ENCODE measurements at regions not wholly inside any gene's neighbourhood (a gene's known extent, or its start where the extent isn't known, plus 50 kb on each side); places are given as distances from the start of the nearest gene placed in this dataset.

DNA sequence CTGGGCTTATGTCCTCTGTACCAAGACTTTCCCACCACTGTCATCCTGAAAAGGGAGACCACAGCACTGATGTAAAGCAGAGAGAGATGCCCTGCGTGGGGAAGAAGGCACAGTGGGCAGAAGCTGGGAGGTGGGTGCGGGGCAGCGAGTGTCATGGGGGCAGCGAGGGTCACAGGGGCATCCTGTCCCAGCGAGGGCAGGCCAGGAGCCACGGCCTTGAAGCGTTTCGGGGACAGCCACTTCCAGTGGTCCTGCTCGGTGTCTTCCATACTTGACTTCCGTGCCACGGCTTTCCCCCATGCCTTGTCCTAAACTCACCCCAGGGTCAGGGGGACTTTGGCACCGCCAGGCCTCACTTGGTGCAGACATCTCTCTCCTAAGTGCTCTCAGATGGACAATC, 1121.3 kb downstream of the TBC1D22A start:
- H3K36me3 ChIP-seq (replicated peaks in 1 of 2), result no peaks in the 10 kb centered on the region
- intact Hi-C loops (cut with DNase I), result no loop called here
- DNase-seq, result no peak
- H3K4me3 ChIP-seq, result no peak overlapping the region
- WGBS, 4 donors, result 87 to 92% (median 89%) methylated on average over 9 to 12 of the region's 12 CpGs
- no peak overlapping the region for H3K27ac ChIP-seq
- no peak for TF ChIP-seq POLR2A (IDR thresholded peaks at IDR 0.05)
- TF ChIP-seq, protein P1, sequence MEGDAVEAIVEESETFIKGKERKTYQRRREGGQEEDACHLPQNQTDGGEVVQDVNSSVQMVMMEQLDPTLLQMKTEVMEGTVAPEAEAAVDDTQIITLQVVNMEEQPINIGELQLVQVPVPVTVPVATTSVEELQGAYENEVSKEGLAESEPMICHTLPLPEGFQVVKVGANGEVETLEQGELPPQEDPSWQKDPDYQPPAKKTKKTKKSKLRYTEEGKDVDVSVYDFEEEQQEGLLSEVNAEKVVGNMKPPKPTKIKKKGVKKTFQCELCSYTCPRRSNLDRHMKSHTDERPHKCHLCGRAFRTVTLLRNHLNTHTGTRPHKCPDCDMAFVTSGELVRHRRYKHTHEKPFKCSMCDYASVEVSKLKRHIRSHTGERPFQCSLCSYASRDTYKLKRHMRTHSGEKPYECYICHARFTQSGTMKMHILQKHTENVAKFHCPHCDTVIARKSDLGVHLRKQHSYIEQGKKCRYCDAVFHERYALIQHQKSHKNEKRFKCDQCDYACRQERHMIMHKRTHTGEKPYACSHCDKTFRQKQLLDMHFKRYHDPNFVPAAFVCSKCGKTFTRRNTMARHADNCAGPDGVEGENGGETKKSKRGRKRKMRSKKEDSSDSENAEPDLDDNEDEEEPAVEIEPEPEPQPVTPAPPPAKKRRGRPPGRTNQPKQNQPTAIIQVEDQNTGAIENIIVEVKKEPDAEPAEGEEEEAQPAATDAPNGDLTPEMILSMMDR (IDR thresholded peaks at IDR 0.05), result no peak
- no peaks in the 10 kb centered on the region for H3K4me1 ChIP-seq (replicated peaks in 1 of 2)
- no peaks in the 10 kb centered on the region for H3K9me3 ChIP-seq (replicated peaks in 1 of 3)
- H3K27me3 ChIP-seq, result peaks cover 4% of the 10 kb centered on the region

DNA sequence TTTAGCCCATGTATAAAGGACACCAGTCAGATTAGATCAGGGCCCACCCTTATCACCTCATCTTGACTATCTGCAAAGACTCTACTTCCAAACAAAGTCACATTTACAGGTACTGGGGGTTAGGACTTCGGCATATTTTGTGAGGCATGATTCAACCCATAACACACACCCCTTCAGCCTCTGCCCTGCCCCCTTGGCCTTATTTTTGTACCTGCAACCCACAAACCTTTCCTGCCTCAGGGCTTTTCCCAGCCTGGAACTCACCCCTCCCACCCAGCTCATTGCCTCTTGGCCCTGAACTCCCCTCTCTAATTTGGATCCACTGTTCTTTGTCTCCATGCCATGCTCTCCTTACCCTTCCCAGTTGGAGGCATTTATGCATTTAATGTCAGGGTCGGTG, 1116.9 kb downstream of the TBC1D22A start:
- DNase-seq, result no peak
- Histone ChIP-seq H3K9me3 (replicated peaks in 1 of 3) (no peaks in the 10 kb centered on the region), H3K4me1 (replicated peaks in 1 of 2) (no peaks in the 10 kb centered on the region), H3K27me3 (peaks cover 4% of the 10 kb centered on the region), H3K27ac (no peak overlapping the region), H3K36me3 (replicated peaks in 1 of 2) (no peaks in the 10 kb centered on the region), H3K4me3 (no peak overlapping the region)
- WGBS, 4 donors, result 81 to 100% (median 89%) methylated on average over 2 of the region's 2 CpGs
- intact Hi-C loops (cut with DNase I), result no loop called here
- TF ChIP-seq POLR2A (IDR thresholded peaks at IDR 0.05), result no peak
- TF ChIP-seq, protein P1 (IDR thresholded peaks at IDR 0.05), result no peak

DNA sequence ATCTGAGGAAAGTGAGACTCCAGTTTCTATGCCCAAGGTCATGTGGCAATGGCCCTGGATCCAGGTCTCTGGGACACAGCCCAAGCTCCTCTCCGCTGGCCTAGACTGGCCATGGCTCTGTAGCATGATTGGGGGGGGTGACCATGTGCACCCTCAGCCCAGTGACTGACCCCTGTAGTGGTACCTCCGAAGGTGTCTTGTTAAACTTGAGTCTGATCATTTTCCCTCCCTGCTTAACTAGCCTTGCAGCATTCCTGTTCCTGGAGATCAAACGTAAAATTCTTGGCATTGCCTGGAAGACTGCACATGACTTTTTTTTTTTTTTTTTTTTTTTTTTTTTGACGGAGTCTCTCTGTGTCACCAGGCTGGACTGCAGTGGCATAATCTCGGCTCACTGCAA, 1116.0 kb downstream of the TBC1D22A start:
- no peak for DNase-seq
- Histone ChIP-seq H3K9me3 (replicated peaks in 1 of 3) (no peaks in the 10 kb centered on the region), H3K4me3 (no peak overlapping the region), H3K27me3 (peaks cover 4% of the 10 kb centered on the region), H3K4me1 (replicated peaks in 1 of 2) (no peaks in the 10 kb centered on the region), H3K27ac (no peak overlapping the region), H3K36me3 (replicated peaks in 1 of 2) (no peaks in the 10 kb centered on the region)
- intact Hi-C loops (cut with DNase I), result no loop called here
- TF ChIP-seq POLR2A (IDR thresholded peaks at IDR 0.05), result no peak
- TF ChIP-seq, protein P1 (IDR thresholded peaks at IDR 0.05), result no peak
- 44 to 66% (median 54%) methylated on average over 5 of the region's 5 CpGs for WGBS, 4 donors

DNA sequence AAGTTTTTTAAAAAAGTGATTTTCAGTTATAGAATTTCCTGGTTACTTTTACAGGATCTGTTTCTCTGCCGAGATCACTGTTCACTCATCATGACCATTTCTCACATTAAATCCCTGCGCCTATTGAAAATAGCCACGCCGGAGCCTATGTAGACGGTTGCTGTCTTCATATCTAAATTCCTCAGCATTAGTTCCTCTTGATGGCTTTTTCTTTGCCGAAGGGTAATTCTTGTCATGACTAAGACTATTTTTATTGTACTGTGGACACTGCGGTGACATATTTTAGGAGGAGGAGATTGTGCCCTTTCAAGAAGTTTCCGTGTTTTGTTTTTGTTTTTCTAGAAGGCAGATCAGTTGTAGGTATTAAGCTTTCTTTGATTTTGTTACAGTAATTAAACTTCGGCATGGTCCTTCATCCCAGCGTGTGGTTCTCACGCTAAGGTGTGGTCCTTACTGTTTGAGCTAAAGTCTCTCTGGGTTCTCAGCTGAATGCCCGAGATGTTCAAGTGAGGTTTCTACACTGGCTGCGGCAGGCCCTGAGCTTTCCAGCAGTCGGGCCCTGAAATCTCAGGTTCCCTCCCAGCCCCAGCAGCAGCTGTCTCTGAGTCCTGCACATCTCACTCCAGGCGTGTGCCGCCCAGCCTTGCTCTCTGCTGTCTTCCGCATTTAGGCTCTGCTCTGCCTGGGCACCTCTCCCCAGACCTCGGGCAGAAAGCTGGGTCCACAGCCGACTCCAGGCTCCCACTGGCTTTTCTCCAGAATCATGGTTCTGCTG, 1110.5 kb downstream of the TBC1D22A start:
- TF ChIP-seq, protein P1 (IDR thresholded peaks at IDR 0.05), result no peak
- TF ChIP-seq POLR2A (IDR thresholded peaks at IDR 0.05), result no peak
- DNase-seq, result no peak
- H3K9me3 ChIP-seq (replicated peaks in 1 of 3), result peaks cover 0 to 5% (median 0%) of the 10 kb centered on the region in 3 donors
- 82 to 84% (median 83%) methylated on average over 16 to 19 of the region's 19 CpGs for WGBS, 4 donors
- no peaks in the 10 kb centered on the region for H3K4me1 ChIP-seq (replicated peaks in 1 of 2)
- no peak overlapping the region for H3K4me3 ChIP-seq
- no peaks in the 10 kb centered on the region for H3K27me3 ChIP-seq
- H3K27ac ChIP-seq, result no peak overlapping the region
- intact Hi-C loops (cut with DNase I), result no loop called here
- H3K36me3 ChIP-seq (replicated peaks in 1 of 2), result no peaks in the 10 kb centered on the region

Measured in adrenal gland (tissue), 9 donors.